A549 (cell line): ENCODE measurements at regions not wholly inside any gene's neighbourhood (a gene's known extent, or its start where the extent isn't known, plus 50 kb on each side); places are given as distances from the start of the nearest gene placed in this dataset.

Experiments
- ATAC-seq, 2 experiments: fragments of 200-7000 bp in 1 of 2; fragments of >200 bp in 1 of 2; cut with Nextera tagmentation in 1 of 2; cut with Tn5 transposase in 1 of 2; 3 replicates each; pipeline versions ENCODE4 v1.8.0 to v1.9.1; 2018 to 2020; ENCODE audit warnings: mild to moderate bottlenecking in 1 of 2, moderate library complexity in 1 of 2
- CTCF ChIA-PET: fragments of 300-600 bp; sonication (Branson Sonifier 250); formaldehyde crosslinking; extraction: SDS; loops from one replicate; lab custom pipeline; 2021; ENCODE audit warnings: antibody characterized with exemption, inconsistent platforms; lab: Yijun Ruan, JAX
- POLR2A ChIA-PET: fragments of 350-600 bp; formaldehyde crosslinking; extraction: SDS; loops from one replicate; lab custom pipeline; 2021; ENCODE audit warnings: antibody characterized with exemption, inconsistent platforms; lab: Yijun Ruan, JAX
- DNase-seq, 2 experiments: peaks; one replicate each; pipeline versions ENCODE4 v3.0.0 to v3.0.0-alpha.2; 2011 to 2016; ENCODE audit warnings: low read depth in 1 of 2, low spot score in 1 of 2
- FAIRE-seq: peaks from 2 replicates; lab custom pipeline; 2011; peaks lifted over from hg19 to GRCh38; lab: Jason Lieb, UNC
- H3K27ac ChIP-seq, 2 experiments: fragments of >200 bp; sonication (Bioruptor Twin); formaldehyde crosslinking; 3 replicates each; pipeline ENCODE4 v1.5.1; 2016 to 2017
- H3K4me1 ChIP-seq: fragments of >200 bp; sonication (Bioruptor Twin); formaldehyde crosslinking; 3 replicates; pipeline ENCODE4 v1.6.1; 2016
- H3K4me2 ChIP-seq: fragments of >200 bp; sonication (Bioruptor Twin); formaldehyde crosslinking; 3 replicates; pipeline ENCODE4 v1.6.1; 2016
- H3K4me3 ChIP-seq: fragments of >200 bp; sonication (Bioruptor Twin); formaldehyde crosslinking; 3 replicates; pipeline ENCODE4 v1.5.1; 2016
- H3K9me3 ChIP-seq: fragments of >200 bp; sonication (Bioruptor Twin); formaldehyde crosslinking; 3 replicates; pipeline ENCODE4 v1.6.1; 2016
- EP300 ChIP-seq, 2 experiments: fragments of >200 bp; sonication (Bioruptor Twin); formaldehyde crosslinking; IDR thresholded peaks; 2 replicates in 1 of 2; 3 replicates in 1 of 2; pipeline ENCODE4 v1.6.1; 2016 to 2017
- HDAC2 ChIP-seq: fragments of 200-600 bp; sonication (generic); IDR thresholded peaks from 2 replicates; pipeline ENCODE4 v1.6.1; 2016
- HEYL ChIP-seq: fragments of 250-450 bp; sonication (Bioruptor Pico); IDR thresholded peaks from 2 replicates; pipeline ENCODE4 v1.8.0; 2021; ENCODE audit warnings: mild to moderate bottlenecking, moderate library complexity
- HOXB5 ChIP-seq: fragments of 250-450 bp; sonication (Bioruptor Pico); IDR thresholded peaks from 2 replicates; pipeline ENCODE4 v1.5.0; 2020; ENCODE audit warnings: mild to moderate bottlenecking, moderate library complexity
- JUN ChIP-seq, 2 experiments: fragments of >200 bp; sonication (Bioruptor Twin); formaldehyde crosslinking; IDR thresholded peaks; 2 replicates in 1 of 2; 3 replicates in 1 of 2; pipeline ENCODE4 v1.6.1; 2016 to 2017
- MAFK ChIP-seq: fragments of 450-650 bp; IDR thresholded peaks from 2 replicates; pipeline ENCODE4 v1.6.1; 2014; ENCODE audit not compliant: partially characterized antibody
- MYC ChIP-seq: IDR thresholded peaks from 2 replicates; pipeline ENCODE4 v1.6.1; 2012; ENCODE audit warnings: mild to moderate bottlenecking, inconsistent platforms, low read length, improper control_type of control experiment, borderline replicate concordance
- NFE2L2 ChIP-seq: fragments of 150-350 bp; conservative IDR thresholded peaks from 2 replicates; pipeline ENCODE4 v1.6.1; 2014; ENCODE audit warnings: low read length
- NPAS2 ChIP-seq: fragments of 250-450 bp; sonication (Bioruptor Pico); IDR thresholded peaks from 2 replicates; pipeline ENCODE4 v1.8.0; 2022; ENCODE audit warnings: mild to moderate bottlenecking, moderate library complexity, borderline replicate concordance
- PHF8 ChIP-seq: fragments of 200-600 bp; sonication (generic); IDR thresholded peaks from 2 replicates; pipeline ENCODE4 v1.6.1; 2016; ENCODE audit warnings: low read depth, mild to moderate bottlenecking, antibody characterized with exemption, moderate library complexity, borderline replicate concordance
- POLR2A ChIP-seq: IDR thresholded peaks from 2 replicates; pipeline ENCODE4 v1.6.1; 2012; ENCODE audit warnings: mild to moderate bottlenecking, low read length
- RAD21 ChIP-seq, 2 experiments: fragments of >200 bp in 1 of 2; sonication (Bioruptor Twin) in 1 of 2; formaldehyde crosslinking in 1 of 2; IDR thresholded peaks in 1 of 2; conservative IDR thresholded peaks in 1 of 2; 2 replicates in 1 of 2; 3 replicates in 1 of 2; pipeline ENCODE4 v1.6.1; 2012 to 2018; ENCODE audit warnings: inconsistent platforms in 1 of 2
- RCOR1 ChIP-seq: fragments of 150-350 bp; IDR thresholded peaks from 2 replicates; pipeline ENCODE4 v1.6.1; 2014; ENCODE audit warnings: antibody characterized with exemption, low read length, low read depth
- RFX5 ChIP-seq: fragments of 450-650 bp; IDR thresholded peaks from 2 replicates; pipeline ENCODE4 v1.7.1; 2014; ENCODE audit warnings: antibody characterized with exemption, mild to moderate bottlenecking, moderate library complexity
- TFCP2L1 ChIP-seq: fragments of 250-450 bp; sonication (Bioruptor Pico); IDR thresholded peaks from 2 replicates; pipeline ENCODE4 v1.5.0; 2021; ENCODE audit warnings: mild to moderate bottlenecking
- ZSCAN20 ChIP-seq: fragments of 250-450 bp; sonication (Bioruptor Pico); IDR thresholded peaks from 2 replicates; pipeline ENCODE4 v1.8.0; 2022; ENCODE audit warnings: mild to moderate bottlenecking, moderate library complexity
- WGBS: methylation state at CpG from one replicate; pipeline ENCODE4 v1.1.6; 2017; ENCODE audit errors: missing lambda C conversion rate; 5-methylcytosine and 5-hydroxymethylcytosine counted together
- TF ChIP-seq, protein P1 (sequence below): IDR thresholded peaks from 2 replicates; pipeline ENCODE4 v1.6.1; 2012
- TF ChIP-seq, protein P2 (sequence below): fragments of >200 bp; sonication (Bioruptor Twin); formaldehyde crosslinking; IDR thresholded peaks from 3 replicates; pipeline ENCODE4 v1.5.1; 2016
- TF ChIP-seq, protein P3 (sequence below): fragments of 250-450 bp; sonication (Bioruptor Pico); IDR thresholded peaks from 2 replicates; pipeline ENCODE4 v1.5.0; 2021; ENCODE audit warnings: mild to moderate bottlenecking, moderate library complexity, borderline replicate concordance
- TF ChIP-seq, protein P4 (sequence below): fragments of >200 bp; sonication (Bioruptor Twin); formaldehyde crosslinking; IDR thresholded peaks from 3 replicates; pipeline ENCODE4 v1.6.1; 2016
- TF ChIP-seq, protein P5 (sequence below): fragments of 150-350 bp; IDR thresholded peaks from 2 replicates; pipeline ENCODE4 v1.6.1; 2014; ENCODE audit warnings: low read depth, mild to moderate bottlenecking, low read length

DNA sequence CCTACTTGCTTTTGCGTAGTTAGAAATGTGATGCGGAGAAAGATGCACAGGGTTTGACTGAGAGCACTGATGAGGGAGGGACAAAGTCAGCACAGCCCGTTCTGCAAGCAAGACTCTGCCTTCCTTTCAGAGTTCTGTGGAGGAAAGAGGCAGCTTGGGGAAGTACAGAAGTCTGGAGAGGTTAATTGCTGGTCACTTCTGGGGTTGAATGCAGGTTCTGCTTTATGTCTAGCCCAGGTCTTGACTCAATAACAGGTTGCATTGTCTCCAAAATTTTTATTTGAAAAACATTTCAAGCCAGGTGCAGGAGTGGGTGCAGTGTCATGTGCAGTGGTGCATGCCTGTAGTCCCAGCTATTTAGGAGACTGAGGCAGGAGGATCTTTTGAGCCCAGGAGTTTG, 461.7 kb downstream of the NR2F2 start:
- ATAC-seq (no peak), DNase-seq (no peak), FAIRE-seq (no peak)
- Histone ChIP-seq H3K27ac (no peak overlapping the region), H3K4me2 (no peak overlapping the region), H3K4me3 (no peak overlapping the region), H3K4me1 (no peaks in the 10 kb centered on the region), H3K9me3 (no peaks in the 10 kb centered on the region)
- no peak for TF ChIP-seq HOXB5 (CRISPR knock-in tag)
- TF ChIP-seq, protein P1, sequence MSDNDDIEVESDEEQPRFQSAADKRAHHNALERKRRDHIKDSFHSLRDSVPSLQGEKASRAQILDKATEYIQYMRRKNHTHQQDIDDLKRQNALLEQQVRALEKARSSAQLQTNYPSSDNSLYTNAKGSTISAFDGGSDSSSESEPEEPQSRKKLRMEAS = no peak
- TF ChIP-seq ZSCAN20 (CRISPR knock-in tag) = no peak
- no peak for TF ChIP-seq HDAC2
- no peak for TF ChIP-seq RAD21 (conservative IDR thresholded peaks at IDR 0.05 in 1 of 2, IDR thresholded peaks at IDR 0.05 in 1 of 2)
- ChIA-PET CTCF (no interaction called here), POLR2A (no interaction called here)
- WGBS = 53% methylated on average over 3 of the region's 3 CpGs

DNA sequence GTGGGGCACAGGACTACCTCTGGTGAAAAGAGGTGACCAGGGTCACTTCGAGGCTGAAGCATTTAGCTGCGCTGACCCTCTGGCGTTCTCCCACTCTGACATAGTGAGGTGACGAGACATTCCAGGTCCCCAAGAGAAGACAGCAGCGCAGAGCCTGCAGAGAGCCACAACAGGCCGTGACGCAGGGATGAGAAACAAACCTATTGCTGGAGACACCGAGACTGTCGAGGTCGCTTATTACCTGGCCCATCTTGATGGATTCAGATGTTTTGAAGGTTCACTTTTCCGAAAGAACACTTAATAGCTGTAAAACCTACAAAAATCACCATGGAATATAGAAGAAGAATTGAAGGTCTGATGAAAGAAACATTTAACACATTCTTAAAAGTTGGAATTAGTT, 466.3 kb downstream of the NR2F2 start:
- FAIRE-seq (no peak), DNase-seq (no peak)
- TF ChIP-seq PHF8 = no peak
- no peak for TF ChIP-seq NFE2L2
- no peak for TF ChIP-seq NPAS2 (CRISPR knock-in tag)
- no peak for TF ChIP-seq RFX5
- no peak for TF ChIP-seq JUN (IDR thresholded peaks at IDR 0.05)
- TF ChIP-seq, all 56 proteins: peak for 0
- WGBS = 27% methylated on average over 11 of the region's 11 CpGs
- Histone ChIP-seq H3K4me3 (no peak overlapping the region), H3K4me2 (no peak overlapping the region), H3K4me1 (no peaks in the 10 kb centered on the region), H3K9me3 (no peaks in the 10 kb centered on the region), H3K27ac (no peak overlapping the region)
- ChIA-PET POLR2A (no interaction called here), CTCF (interaction anchor here (1.0 kb wide), 1 partner anchor 11 kb away, joined by 4 read pairs; no protein-coding TSS in a partner anchor)
- ATAC-seq = no peak

DNA sequence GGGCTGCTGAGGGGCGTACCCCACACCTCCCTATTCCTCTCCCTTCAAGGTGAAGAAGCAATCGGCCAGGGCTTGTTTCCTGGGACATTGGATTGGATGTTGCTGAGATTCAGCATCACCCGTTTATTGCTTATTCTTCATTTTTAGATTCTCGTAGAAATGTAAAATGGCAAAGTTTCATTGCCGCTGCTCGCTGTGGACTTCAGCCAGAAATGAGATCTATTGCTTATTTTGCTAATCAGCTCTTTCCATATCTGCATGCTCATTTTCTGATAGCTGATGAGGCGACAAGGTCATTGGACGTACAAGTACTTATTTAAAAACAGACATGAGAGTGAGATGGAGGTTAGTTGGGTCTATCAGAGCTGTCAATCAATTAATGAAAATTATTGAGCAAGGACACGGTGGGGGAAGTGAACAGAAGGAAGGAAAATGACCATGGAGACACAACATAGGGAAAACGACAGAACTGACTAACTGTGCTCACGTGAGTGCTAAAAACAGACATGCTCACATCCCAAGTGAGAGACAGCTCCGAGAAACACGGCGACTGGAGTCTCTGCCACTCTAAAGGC, 471.2 kb downstream of the NR2F2 start:
- POLR2A ChIA-PET = no interaction called here
- no peak for TF ChIP-seq MYC
- peak; percentile 42 for TF ChIP-seq MAFK
- Histone ChIP-seq H3K9me3 (no peaks in the 10 kb centered on the region), H3K4me3 (no peak overlapping the region), H3K4me2 (no peak overlapping the region), H3K27ac (no peak overlapping the region), H3K4me1 (no peaks in the 10 kb centered on the region)
- FAIRE-seq (no peak), ATAC-seq (no peak), DNase-seq (no peak)
- CTCF ChIA-PET = no interaction called here
- WGBS = 26% methylated on average over 14 of the region's 14 CpGs

DNA sequence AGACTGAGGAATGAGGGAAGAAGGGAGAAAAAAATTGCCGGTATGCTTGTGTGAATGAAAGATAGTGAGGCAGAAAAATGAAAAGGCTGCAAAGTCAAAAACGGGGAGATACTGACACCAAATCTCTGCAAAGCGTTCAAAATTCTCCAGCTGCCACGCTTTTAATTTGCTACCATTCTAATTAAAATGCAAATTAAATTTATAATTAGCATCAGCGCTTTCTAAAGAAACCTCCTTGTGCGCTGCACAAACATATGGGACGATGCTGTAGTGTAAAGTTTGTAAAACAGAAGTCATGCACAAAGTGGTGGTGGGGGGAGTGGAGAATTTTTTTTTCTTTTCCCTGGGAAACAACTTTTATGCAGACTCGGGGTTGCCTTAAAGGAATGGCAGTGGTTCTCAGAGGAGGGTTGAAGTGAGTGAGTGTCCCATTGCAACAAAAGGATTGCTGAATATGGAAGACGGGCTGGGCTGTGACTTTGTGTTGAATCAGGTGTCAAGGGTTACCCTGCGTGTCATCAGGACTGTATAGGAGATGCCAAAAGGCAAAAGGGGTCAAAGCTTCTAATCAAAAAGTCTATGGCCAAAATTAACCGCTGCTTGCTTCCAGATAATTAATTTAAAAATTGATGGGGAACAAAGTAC, 472.2 kb downstream of the NR2F2 start:
- ATAC-seq = no peak
- Histone ChIP-seq H3K27ac (no peak overlapping the region), H3K4me3 (no peak overlapping the region), H3K4me2 (no peak overlapping the region), H3K4me1 (no peaks in the 10 kb centered on the region)
- no peak for DNase-seq
- WGBS = 27% methylated on average over 11 of the region's 11 CpGs
- ChIA-PET POLR2A (no interaction called here), CTCF (no interaction called here)
- no peak for FAIRE-seq
- TF ChIP-seq, protein P2, sequence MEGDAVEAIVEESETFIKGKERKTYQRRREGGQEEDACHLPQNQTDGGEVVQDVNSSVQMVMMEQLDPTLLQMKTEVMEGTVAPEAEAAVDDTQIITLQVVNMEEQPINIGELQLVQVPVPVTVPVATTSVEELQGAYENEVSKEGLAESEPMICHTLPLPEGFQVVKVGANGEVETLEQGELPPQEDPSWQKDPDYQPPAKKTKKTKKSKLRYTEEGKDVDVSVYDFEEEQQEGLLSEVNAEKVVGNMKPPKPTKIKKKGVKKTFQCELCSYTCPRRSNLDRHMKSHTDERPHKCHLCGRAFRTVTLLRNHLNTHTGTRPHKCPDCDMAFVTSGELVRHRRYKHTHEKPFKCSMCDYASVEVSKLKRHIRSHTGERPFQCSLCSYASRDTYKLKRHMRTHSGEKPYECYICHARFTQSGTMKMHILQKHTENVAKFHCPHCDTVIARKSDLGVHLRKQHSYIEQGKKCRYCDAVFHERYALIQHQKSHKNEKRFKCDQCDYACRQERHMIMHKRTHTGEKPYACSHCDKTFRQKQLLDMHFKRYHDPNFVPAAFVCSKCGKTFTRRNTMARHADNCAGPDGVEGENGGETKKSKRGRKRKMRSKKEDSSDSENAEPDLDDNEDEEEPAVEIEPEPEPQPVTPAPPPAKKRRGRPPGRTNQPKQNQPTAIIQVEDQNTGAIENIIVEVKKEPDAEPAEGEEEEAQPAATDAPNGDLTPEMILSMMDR = no peak
- TF ChIP-seq, protein P3, sequence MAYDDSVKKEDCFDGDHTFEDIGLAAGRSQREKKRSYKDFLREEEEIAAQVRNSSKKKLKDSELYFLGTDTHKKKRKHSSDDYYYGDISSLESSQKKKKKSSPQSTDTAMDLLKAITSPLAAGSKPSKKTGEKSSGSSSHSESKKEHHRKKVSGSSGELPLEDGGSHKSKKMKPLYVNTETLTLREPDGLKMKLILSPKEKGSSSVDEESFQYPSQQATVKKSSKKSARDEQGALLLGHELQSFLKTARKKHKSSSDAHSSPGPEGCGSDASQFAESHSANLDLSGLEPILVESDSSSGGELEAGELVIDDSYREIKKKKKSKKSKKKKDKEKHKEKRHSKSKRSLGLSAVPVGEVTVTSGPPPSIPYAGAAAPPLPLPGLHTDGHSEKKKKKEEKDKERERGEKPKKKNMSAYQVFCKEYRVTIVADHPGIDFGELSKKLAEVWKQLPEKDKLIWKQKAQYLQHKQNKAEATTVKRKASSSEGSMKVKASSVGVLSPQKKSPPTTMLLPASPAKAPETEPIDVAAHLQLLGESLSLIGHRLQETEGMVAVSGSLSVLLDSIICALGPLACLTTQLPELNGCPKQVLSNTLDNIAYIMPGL (CRISPR knock-in tag) = no peak
- TF ChIP-seq RCOR1 (no peak), POLR2A (no peak), NPAS2 (CRISPR knock-in tag) (no peak), TFCP2L1 (CRISPR knock-in tag) (no peak), HEYL (CRISPR knock-in tag) (no peak), EP300 (IDR thresholded peaks at IDR 0.05) (no peak)
- TF ChIP-seq, protein P4, sequence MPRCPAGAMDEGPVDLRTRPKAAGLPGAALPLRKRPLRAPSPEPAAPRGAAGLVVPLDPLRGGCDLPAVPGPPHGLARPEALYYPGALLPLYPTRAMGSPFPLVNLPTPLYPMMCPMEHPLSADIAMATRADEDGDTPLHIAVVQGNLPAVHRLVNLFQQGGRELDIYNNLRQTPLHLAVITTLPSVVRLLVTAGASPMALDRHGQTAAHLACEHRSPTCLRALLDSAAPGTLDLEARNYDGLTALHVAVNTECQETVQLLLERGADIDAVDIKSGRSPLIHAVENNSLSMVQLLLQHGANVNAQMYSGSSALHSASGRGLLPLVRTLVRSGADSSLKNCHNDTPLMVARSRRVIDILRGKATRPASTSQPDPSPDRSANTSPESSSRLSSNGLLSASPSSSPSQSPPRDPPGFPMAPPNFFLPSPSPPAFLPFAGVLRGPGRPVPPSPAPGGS = no peak
- TF ChIP-seq, protein P5, sequence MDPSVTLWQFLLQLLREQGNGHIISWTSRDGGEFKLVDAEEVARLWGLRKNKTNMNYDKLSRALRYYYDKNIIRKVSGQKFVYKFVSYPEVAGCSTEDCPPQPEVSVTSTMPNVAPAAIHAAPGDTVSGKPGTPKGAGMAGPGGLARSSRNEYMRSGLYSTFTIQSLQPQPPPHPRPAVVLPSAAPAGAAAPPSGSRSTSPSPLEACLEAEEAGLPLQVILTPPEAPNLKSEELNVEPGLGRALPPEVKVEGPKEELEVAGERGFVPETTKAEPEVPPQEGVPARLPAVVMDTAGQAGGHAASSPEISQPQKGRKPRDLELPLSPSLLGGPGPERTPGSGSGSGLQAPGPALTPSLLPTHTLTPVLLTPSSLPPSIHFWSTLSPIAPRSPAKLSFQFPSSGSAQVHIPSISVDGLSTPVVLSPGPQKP = no peak
- TF ChIP-seq, all 56 proteins: peak for 0
- H3K9me3 ChIP-seq = no peaks in the 10 kb centered on the region
